GM21390 (cell line): ENCODE measurements at regions not wholly inside any gene's neighbourhood (a gene's known extent, or its start where the extent isn't known, plus 50 kb on each side); places are given as distances from the start of the nearest gene placed in this dataset.

Experiments
- ATAC-seq: cut with Tn5 transposase; IDR thresholded peaks from one replicate; pipeline ENCODE4 v1.9.1; 2021; ENCODE audit not compliant: unreplicated experiment

- no peak for ATAC-seq
Measured at GRCh38 chr16:86353948-86354347, 156.4 kb upstream of the FOXF1 start.

- ATAC-seq = no peak
Measured at GRCh38 chr16:86354641-86355513, 155.4 kb upstream of the FOXF1 start.

- ATAC-seq = no peak
Measured at GRCh38 chr16:86355531-86355930, 154.8 kb upstream of the FOXF1 start.

- ATAC-seq = no peak
Measured at GRCh38 chr16:86355951-86356350, 154.4 kb upstream of the FOXF1 start.

- ATAC-seq = no peak
Measured at GRCh38 chr16:86356804-86357203, 153.5 kb upstream of the FOXF1 start.

- no peak for ATAC-seq
Measured at GRCh38 chr16:86357303-86357702, 153.0 kb upstream of the FOXF1 start.

- ATAC-seq = no peak
Measured at GRCh38 chr16:86357950-86358349, 152.4 kb upstream of the FOXF1 start.

GRCh38 chr16:86359571-86359970, 150.8 kb upstream of the FOXF1 start:
- no peak for ATAC-seq

GRCh38 chr16:86362155-86362849, 148.0 kb upstream of the FOXF1 start:
- ATAC-seq = no peak

- ATAC-seq = no peak
Measured at GRCh38 chr16:86363057-86363490, 147.3 kb upstream of the FOXF1 start.

GRCh38 chr16:86363836-86364618, 146.3 kb upstream of the FOXF1 start:
- ATAC-seq = no peak

- no peak for ATAC-seq
Measured at GRCh38 chr16:86364653-86365380, 145.5 kb upstream of the FOXF1 start.

GRCh38 chr16:86365513-86366273, 144.6 kb upstream of the FOXF1 start:
- no peak for ATAC-seq

DNA sequence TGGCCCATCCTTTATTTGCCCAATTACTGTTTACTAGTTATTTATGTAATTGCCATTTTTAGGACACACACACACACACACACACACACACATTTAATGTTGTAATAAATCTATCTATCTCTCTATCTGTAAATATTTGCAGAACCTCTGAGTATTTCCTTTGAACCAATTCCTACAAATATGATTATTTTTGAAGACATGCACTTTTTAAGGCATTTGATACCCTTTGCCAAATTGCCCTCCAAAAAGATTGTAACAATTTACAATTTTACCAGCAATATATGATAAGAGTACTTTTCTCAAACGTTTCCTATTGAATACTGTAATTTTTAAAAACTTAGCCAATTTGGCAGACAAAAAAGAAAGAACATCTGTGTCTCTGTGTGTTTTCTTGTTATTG, 143.8 kb upstream of the FOXF1 start:
- no peak for ATAC-seq

DNA sequence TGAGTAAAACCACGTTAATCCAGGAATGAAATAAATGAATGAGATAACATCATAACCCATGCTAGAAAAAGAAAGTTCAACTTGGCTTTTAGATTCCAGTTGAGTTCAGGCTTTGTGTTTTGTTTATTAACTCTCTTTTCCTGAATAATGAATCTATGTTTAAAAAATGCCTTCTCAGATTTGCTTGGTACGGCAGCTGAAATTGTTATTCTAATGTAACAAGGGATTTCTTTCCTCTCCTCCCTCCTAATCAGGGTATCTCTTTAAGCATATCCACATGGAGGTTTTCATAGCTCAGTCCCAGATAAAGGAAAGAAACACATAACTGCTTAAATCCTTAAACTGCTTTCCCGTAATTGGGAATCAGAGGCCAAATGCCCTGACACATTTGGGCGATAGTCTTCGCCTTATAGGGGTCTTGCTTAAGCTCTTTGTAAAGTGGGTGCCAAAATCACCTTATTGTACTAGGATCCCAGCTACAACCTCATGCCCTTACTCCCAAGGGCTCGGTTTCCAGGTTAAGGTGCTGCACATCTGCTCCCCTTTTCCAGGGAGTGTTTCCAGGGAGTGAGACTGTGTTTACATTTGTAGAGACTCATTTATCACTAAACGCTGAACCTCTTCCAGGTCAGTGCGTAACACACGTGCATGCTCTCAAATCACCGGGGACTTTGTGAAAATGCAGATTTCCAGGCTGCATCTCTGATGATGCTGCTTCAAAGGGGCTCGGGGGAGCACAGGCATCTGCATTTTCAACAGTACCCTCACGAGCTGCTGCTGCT, 142.8 kb upstream of the FOXF1 start:
- no peak for ATAC-seq

- no peak for ATAC-seq
Measured at GRCh38 chr16:86368261-86368660, 142.1 kb upstream of the FOXF1 start.

GRCh38 chr16:86370062-86370461, 140.3 kb upstream of the FOXF1 start:
- ATAC-seq = no peak

- ATAC-seq = no peak
Measured at GRCh38 chr16:86371083-86371803, 139.1 kb upstream of the FOXF1 start.

- no peak for ATAC-seq
Measured at GRCh38 chr16:86372193-86372592, 138.1 kb upstream of the FOXF1 start.
